Gastrocnemius medialis (tissue), 4 donors: ENCODE measurements at regions not wholly inside any gene's neighbourhood (a gene's known extent, or its start where the extent isn't known, plus 50 kb on each side); places are given as distances from the start of the nearest gene placed in this dataset.

ENCODE experiments used
- ATAC-seq, 2 donors: fragments of 150-250 bp; one replicate each; pipeline ENCODE4 v1.9.1; 2016
- DNase-seq, 2 donors: peaks; one replicate each; pipeline ENCODE4 v3.0.0-alpha.2; 2019
- H3K27ac ChIP-seq, 4 donors: fragments of 200-600 bp; sonication (generic); 1 replicate in 1 of 4; 2 replicates in 3 of 4; pipeline ENCODE4 v1.5.1; 2016 to 2018; ENCODE audit warnings: mild to moderate bottlenecking in 2 of 4, moderate library complexity in 1 of 4
- H3K27me3 ChIP-seq, 3 donors: fragments of 200-600 bp; sonication (generic) in 2 of 3; 1 replicate in 1 of 3; 2 replicates in 2 of 3; pipeline versions ENCODE4 v1.5.1 to v1.6.0; 2016 to 2019; ENCODE audit warnings: mild to moderate bottlenecking in 1 of 3, moderate library complexity in 1 of 3
- H3K36me3 ChIP-seq, 2 donors: fragments of 200-600 bp; sonication (generic) in 1 of 2; one replicate each; pipeline ENCODE4 v1.5.1; 2017 to 2018
- H3K4me1 ChIP-seq, 2 donors: fragments of 200-600 bp; sonication (generic) in 1 of 2; one replicate each; pipeline ENCODE4 v1.5.1; 2016 to 2017; ENCODE audit warnings: mild to moderate bottlenecking in 2 of 2
- H3K4me3 ChIP-seq, 4 donors: fragments of 200-600 bp; sonication (generic) in 3 of 4; 1 replicate in 1 of 4; 2 replicates in 3 of 4; pipeline ENCODE4 v1.5.1; 2016 to 2019; ENCODE audit warnings: mild to moderate bottlenecking in 2 of 4
- H3K9me3 ChIP-seq, 3 donors: fragments of 200-600 bp; sonication (generic) in 2 of 3; 1 replicate in 1 of 3; 2 replicates in 2 of 3; pipeline ENCODE4 v1.5.1; 2016 to 2019
- POLR2A ChIP-seq, 2 donors: fragments of 450-650 bp; IDR thresholded peaks; one replicate each; pipeline ENCODE4 v1.6.1; 2017; ENCODE audit warnings: antibody characterized with exemption in 2 of 2, mild to moderate bottlenecking in 2 of 2, moderate library complexity in 2 of 2
- in situ Hi-C, 4 donors: fragments of 200-750 bp; cut with MboI; loops; one replicate each; pipeline versions ENCODE4 v1.15.0 to v1.8.0; 2017; ENCODE audit warnings: low sequenced_read_pairs in 4 of 4
- intact Hi-C: fragments of 100-400 bp; cut with DNase I; formaldehyde crosslinking; loops from one replicate; pipeline ENCODE4 v1.15.1; 2023; ENCODE audit warnings: low total_unique reads
- TF ChIP-seq, protein P1 (sequence below), 5 experiments: fragments of 450-650 bp in 3 of 5; fragments of 200-600 bp in 2 of 5; sonication (generic) in 2 of 5; IDR thresholded peaks in 4 of 5; conservative IDR thresholded peaks in 1 of 5; 1 replicate in 4 of 5; 2 replicates in 1 of 5; pipeline ENCODE4 v1.5.1; 2016 to 2019; ENCODE audit warnings: antibody characterized with exemption in 5 of 5, mild to moderate bottlenecking in 3 of 5, moderate library complexity in 3 of 5

DNA sequence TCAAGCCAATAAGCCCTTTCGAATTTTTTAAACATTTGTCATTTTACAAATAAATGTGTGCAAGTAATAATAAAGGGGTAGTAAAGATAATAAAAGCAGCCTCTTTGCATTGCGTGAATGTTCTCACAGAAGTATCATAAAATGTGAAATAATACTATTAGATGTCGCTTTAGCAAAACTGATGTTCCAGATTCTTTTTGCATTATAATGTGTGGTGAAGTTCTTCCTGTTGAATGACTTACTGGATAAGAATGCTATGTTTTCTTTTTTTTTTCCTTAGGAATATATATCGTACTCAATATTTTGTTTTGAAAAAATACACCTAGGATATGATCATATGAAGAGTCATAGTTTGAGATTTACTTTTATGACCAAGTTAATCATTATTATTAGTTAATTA lies 85.2 kb upstream of the CDH12 start:
- intact Hi-C loops, result no loop called here
- H3K4me3 ChIP-seq, result no peak overlapping the region
- H3K27me3 ChIP-seq, result no peaks in the 10 kb centered on the region
- H3K4me1 ChIP-seq, result no peaks in the 10 kb centered on the region
- no peak overlapping the region for H3K27ac ChIP-seq
- H3K36me3 ChIP-seq, result no peaks in the 10 kb centered on the region
- in situ Hi-C loops, result no loop called here
- DNase-seq, result no peak
- TF ChIP-seq, protein P1, sequence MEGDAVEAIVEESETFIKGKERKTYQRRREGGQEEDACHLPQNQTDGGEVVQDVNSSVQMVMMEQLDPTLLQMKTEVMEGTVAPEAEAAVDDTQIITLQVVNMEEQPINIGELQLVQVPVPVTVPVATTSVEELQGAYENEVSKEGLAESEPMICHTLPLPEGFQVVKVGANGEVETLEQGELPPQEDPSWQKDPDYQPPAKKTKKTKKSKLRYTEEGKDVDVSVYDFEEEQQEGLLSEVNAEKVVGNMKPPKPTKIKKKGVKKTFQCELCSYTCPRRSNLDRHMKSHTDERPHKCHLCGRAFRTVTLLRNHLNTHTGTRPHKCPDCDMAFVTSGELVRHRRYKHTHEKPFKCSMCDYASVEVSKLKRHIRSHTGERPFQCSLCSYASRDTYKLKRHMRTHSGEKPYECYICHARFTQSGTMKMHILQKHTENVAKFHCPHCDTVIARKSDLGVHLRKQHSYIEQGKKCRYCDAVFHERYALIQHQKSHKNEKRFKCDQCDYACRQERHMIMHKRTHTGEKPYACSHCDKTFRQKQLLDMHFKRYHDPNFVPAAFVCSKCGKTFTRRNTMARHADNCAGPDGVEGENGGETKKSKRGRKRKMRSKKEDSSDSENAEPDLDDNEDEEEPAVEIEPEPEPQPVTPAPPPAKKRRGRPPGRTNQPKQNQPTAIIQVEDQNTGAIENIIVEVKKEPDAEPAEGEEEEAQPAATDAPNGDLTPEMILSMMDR (IDR thresholded peaks at IDR 0.05 in 4 of 5, conservative IDR thresholded peaks at IDR 0.05 in 1 of 5), result no peak
- no peak for TF ChIP-seq POLR2A (IDR thresholded peaks at IDR 0.05)
- ATAC-seq, result no peak
- H3K9me3 ChIP-seq, result no peaks in the 10 kb centered on the region

DNA sequence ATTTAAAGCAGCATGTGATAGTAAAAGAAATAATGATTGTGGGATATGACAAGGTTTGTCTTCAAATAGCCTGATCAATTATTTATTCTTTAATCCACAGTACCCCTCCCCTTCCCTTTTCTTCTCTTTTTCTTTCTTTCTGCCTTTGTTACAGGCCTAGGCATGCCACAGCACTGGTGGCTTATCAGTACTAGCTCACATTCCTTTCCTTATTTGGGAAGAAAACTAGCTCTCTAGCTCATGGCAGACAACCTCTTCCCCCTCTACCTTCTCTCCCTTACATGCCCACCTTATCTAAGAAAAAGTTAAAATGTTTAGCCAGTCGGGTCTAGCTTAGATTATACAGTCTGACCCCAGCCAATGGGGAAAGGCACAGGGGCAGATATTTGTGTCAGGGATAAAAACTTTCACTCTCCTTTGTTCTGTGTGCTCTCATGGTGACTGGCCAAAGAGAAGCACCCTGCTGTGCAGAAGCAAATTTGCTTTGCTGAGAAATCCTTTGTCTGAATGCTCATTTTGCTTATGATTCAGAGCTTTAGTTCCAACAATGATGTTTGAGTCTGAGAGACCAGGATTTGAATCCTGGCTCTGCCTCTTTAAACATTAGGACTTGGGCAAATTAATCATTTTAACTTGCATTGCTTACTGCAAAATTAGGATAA lies 75.8 kb upstream of the CDH12 start:
- intact Hi-C loops, result no loop called here
- no peaks in the 10 kb centered on the region for H3K27me3 ChIP-seq
- no peaks in the 10 kb centered on the region for H3K9me3 ChIP-seq
- in situ Hi-C loops, result no loop called here
- TF ChIP-seq, protein P1 (IDR thresholded peaks at IDR 0.05 in 4 of 5, conservative IDR thresholded peaks at IDR 0.05 in 1 of 5), result no peak
- TF ChIP-seq POLR2A (IDR thresholded peaks at IDR 0.05), result no peak
- no peak overlapping the region for H3K27ac ChIP-seq
- no peaks in the 10 kb centered on the region for H3K36me3 ChIP-seq
- no peaks in the 10 kb centered on the region for H3K4me1 ChIP-seq
- ATAC-seq, result no peak
- DNase-seq, result no peak
- H3K4me3 ChIP-seq, result no peak overlapping the region

DNA sequence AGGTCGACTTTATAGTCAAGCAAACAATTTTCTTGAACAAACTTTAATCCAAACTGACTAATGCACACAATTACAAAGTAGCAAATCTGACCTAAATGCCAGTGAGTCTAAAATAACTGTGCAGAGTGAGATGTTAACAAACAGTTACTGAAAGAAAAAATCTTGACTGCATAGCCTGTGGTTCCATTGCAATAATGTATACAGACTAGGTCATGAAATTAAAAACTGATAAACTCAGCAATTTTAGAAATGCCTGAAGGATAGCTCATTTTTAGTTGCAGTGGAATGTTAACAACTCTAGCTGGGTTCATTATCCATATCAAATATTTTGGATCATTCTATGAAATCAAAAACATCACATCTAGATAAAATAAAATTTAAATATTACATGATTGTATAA lies 73.4 kb upstream of the CDH12 start:
- no peak for ATAC-seq
- no peaks in the 10 kb centered on the region for H3K4me1 ChIP-seq
- no peaks in the 10 kb centered on the region for H3K36me3 ChIP-seq
- in situ Hi-C loops (no loop called here), intact Hi-C loops (no loop called here)
- no peak for TF ChIP-seq POLR2A (IDR thresholded peaks at IDR 0.05)
- TF ChIP-seq, protein P1 (IDR thresholded peaks at IDR 0.05 in 4 of 5, conservative IDR thresholded peaks at IDR 0.05 in 1 of 5), result no peak
- no peak for DNase-seq
- no peaks in the 10 kb centered on the region for H3K27me3 ChIP-seq
- H3K27ac ChIP-seq, result no peak overlapping the region
- no peak overlapping the region for H3K4me3 ChIP-seq
- H3K9me3 ChIP-seq, result no peaks in the 10 kb centered on the region

DNA sequence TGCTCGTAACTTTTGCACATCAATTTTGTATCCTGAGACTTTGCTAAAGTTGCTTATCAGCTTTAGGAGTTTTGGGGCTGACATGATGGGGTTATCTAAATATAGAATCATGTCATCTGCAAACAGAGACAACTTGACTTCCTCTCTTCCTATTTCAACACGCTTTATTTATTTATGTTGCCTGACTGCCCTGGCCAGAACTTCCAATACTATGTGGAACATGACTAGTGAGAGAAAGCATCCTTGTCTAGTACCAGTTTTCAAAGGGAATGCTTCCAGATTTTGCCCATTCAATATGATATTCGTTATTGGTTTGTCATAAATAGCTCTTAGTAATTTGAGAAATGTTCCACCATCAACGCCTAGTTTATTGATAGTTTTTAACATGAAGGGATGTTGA lies 65.4 kb upstream of the CDH12 start:
- Histone ChIP-seq H3K27ac (no peak overlapping the region), H3K4me3 (no peak overlapping the region), H3K9me3 (no peaks in the 10 kb centered on the region), H3K36me3 (no peaks in the 10 kb centered on the region), H3K27me3 (no peaks in the 10 kb centered on the region), H3K4me1 (no peaks in the 10 kb centered on the region)
- intact Hi-C loops (no loop called here), in situ Hi-C loops (no loop called here)
- no peak for ATAC-seq
- DNase-seq, result no peak
- TF ChIP-seq POLR2A (IDR thresholded peaks at IDR 0.05), result no peak
- TF ChIP-seq, protein P1 (IDR thresholded peaks at IDR 0.05 in 4 of 5, conservative IDR thresholded peaks at IDR 0.05 in 1 of 5), result no peak

DNA sequence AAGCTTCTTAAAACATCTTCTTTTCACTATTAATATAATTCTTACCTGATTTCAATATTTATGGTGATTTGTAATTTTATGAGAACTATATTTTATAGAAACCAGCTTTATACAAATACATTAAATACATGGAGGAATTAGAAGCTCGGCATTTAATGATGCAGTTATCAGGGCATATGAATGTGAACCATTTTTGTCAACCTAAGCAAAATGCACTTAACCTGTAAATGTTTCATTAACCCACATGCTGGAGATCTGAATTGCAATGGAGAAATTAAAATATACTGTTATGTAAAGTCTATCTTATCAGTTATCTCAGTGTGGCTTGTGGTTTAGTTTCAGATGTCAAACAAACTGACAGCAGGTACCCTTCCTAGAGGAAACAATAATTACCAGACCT lies 63.2 kb upstream of the CDH12 start:
- intact Hi-C loops, result no loop called here
- Histone ChIP-seq H3K27me3 (no peaks in the 10 kb centered on the region), H3K4me3 (no peak overlapping the region), H3K4me1 (no peaks in the 10 kb centered on the region), H3K27ac (no peak overlapping the region), H3K9me3 (no peaks in the 10 kb centered on the region), H3K36me3 (no peaks in the 10 kb centered on the region)
- ATAC-seq (no peak), DNase-seq (no peak)
- in situ Hi-C loops, result no loop called here
- TF ChIP-seq, protein P1 (IDR thresholded peaks at IDR 0.05 in 4 of 5, conservative IDR thresholded peaks at IDR 0.05 in 1 of 5), result no peak
- TF ChIP-seq POLR2A (IDR thresholded peaks at IDR 0.05), result no peak
